ENCODE measurements at regions not wholly inside any gene's neighbourhood (a gene's known extent, or its start where the extent isn't known, plus 50 kb on each side); places are given as distances from the start of the nearest gene placed in this dataset.

GRCh38 chr9:14401911-14402310 lies 88.0 kb upstream of the NFIB start:
- TF ChIP-seq CTCF (IDR thresholded peaks at IDR 0.05; ENCODE audit: control extremely low read depth, extremely low read depth, low read depth, missing control alignments): no peak
- ChIA-PET POLR2A (no interaction called here), CTCF (interaction anchor here (1.1 to 2.0 kb wide), 3 partner anchors 14 to 28 kb away, joined by 4 to 6 read pairs (median 5); no protein-coding TSS in a partner anchor)
- no peak for DNase-seq (ENCODE audit: extremely low spot score)

DNA sequence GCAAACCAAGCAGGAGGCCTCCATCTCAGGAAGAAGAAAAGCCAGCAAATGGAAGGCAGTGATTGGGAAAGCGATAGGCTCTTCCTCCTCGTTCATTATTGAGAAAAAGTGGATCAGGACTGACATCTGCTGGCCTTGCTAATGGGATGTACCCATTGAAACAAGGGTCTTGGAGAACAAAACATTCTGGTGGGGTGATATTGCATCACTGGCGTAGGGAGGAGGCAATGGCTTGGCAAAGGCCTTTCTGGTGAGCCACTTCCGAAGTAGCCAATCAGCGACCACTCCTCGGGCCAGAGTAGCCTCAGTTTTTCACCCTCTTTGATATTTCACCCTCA lies 86.7 kb upstream of the NFIB start:
- no peak for TF ChIP-seq CTCF (IDR thresholded peaks at IDR 0.05; ENCODE audit: control extremely low read depth, extremely low read depth, low read depth, missing control alignments)
- CTCF ChIA-PET: no interaction called here
- POLR2A ChIA-PET: no interaction called here
- DNase-seq (ENCODE audit: extremely low spot score): no peak

GRCh38 chr9:14399756-14400657 lies 86.1 kb upstream of the NFIB start:
- ChIA-PET CTCF (no interaction called here), POLR2A (no interaction called here)
- DNase-seq (ENCODE audit: extremely low spot score): no peak
- TF ChIP-seq CTCF (IDR thresholded peaks at IDR 0.05; ENCODE audit: control extremely low read depth, extremely low read depth, low read depth, missing control alignments): no peak

DNA sequence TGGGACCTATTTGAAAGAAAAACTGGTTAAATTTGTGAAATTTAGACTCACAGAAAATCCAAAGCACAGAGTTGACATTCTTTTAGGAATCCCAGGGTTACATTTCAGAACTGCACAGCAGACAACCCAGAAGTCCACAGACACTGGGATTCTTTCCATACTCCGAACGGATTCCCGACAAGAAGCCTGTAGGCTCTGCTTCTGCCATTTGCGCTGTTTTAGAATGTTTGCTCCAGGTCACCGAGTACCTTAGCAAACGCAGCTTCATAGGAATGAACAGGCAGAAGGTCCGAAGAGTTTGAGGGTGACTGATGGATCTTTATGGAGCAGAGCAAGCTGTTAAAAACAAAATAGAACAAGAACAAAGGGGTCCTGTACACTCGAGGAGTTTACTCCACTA lies 84.5 kb upstream of the NFIB start:
- no peak for TF ChIP-seq CTCF (IDR thresholded peaks at IDR 0.05; ENCODE audit: control extremely low read depth, extremely low read depth, low read depth, missing control alignments)
- DNase-seq (ENCODE audit: extremely low spot score): no peak
- ChIA-PET POLR2A (no interaction called here), CTCF (interaction anchor here (0.9 to 1.2 kb wide), 4 partner anchors 10 to 28 kb away, joined by 3 to 5 read pairs (median 3); no protein-coding TSS in a partner anchor)

DNA sequence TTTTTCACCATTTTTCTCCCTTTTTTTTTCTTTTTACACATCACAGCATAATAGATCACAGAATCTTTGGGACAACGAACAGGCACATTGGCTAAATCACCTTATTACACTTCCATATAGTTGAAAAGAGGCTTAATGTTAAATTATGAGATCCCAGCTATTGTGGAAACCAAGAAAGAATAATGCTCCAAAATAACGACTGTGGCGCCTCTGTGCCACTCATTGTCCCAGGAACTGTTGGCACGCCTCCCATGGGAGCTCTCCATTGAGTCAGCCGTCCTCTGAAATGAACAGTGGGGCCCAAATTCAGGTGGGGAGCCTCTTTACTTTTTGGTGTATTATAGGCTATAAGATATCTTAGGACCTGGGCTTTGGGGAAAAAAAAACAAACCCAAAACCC lies 82.2 kb upstream of the NFIB start:
- no peak for TF ChIP-seq CTCF (IDR thresholded peaks at IDR 0.05; ENCODE audit: control extremely low read depth, extremely low read depth, low read depth, missing control alignments)
- POLR2A ChIA-PET: no interaction called here
- CTCF ChIA-PET: interaction anchor here (0.9 to 1.3 kb wide), 3 partner anchors 9 to 968 kb away, joined by 3 read pairs; no protein-coding TSS in a partner anchor
- DNase-seq (ENCODE audit: extremely low spot score): no peak

DNA sequence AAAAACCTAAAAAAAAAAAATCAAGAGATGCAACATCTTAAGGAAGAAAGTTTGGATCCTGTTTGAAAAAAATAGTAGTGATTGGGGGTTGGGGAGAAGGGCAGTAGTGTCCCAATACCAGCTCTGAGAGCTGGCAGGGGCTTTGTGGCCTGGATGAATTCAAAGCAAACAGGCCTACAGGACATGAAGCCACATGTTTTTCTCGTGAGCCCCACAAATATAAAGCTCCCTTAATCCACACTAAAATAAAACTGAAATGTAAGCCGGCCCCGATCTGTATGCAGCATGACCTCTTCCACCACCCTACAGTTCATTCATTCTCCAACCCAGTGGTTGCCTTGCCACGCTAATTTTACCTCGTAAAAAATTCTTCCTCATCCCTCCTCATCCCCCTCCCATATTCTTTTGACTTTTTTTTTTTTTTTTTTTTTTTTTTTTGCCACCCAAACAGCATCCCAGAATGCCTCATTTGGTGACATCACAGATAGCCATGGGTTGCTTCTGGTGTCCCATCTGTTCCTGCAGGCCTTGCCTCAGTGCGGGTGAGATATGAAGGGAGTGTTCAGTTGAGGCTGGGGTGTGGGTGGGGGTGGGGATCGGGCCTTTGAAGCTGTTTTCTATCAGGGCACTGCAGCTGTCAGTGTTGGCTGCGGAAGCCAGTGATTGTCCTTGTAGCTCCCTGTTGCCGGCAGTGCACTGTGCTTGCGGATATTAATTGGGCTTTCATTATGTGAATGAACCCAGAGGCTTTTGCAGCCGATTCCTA lies 81.6 kb upstream of the NFIB start:
- no peak for TF ChIP-seq CTCF (IDR thresholded peaks at IDR 0.05; ENCODE audit: control extremely low read depth, extremely low read depth, low read depth, missing control alignments)
- ChIA-PET POLR2A (no interaction called here), CTCF (interaction anchor here (0.9 to 1.3 kb wide), 3 partner anchors 8 to 968 kb away, joined by 3 read pairs; no protein-coding TSS in a partner anchor)
- DNase-seq (ENCODE audit: extremely low spot score): no peak
